Activated CD4-positive, alpha-beta T cell treated with anti-CD3 and anti-CD28 coated beads, Interleukin-2, Interleukin-6, amounts not matched to agents 100 ng/mL and 50 ng/mL, durations not matched to agents 16 hours and 8 hours (primary cell): ENCODE measurements at regions not wholly inside any gene's neighbourhood (a gene's known extent, or its start where the extent isn't known, plus 50 kb on each side); places are given as distances from the start of the nearest gene placed in this dataset.
"Not testable (repeated sequence)": the region's sequence is repeated elsewhere in the genome, so short reads cannot be mapped to it uniquely, and the experiment has no call there.

Experiments used
- DNase-seq: peaks from one replicate; pipeline ENCODE4 v3.0.0-alpha.2; 2020

- no peak for DNase-seq
Measured at GRCh38 chr7:156374335-156374734, 266.2 kb upstream of the RNF32 start.

- DNase-seq, result not testable (repeated sequence)
Measured at GRCh38 chr7:156369929-156370328, 270.6 kb upstream of the RNF32 start.

GRCh38 chr7:156368053-156368843 is 272.3 kb upstream of the RNF32 start:
- no peak for DNase-seq

GRCh38 chr7:156363751-156364150 is 276.8 kb upstream of the RNF32 start:
- no peak for DNase-seq

GRCh38 chr7:156360835-156361234 is 279.7 kb upstream of the RNF32 start:
- DNase-seq, result no peak

GRCh38 chr7:156356551-156356950 is 284.0 kb upstream of the RNF32 start:
- no peak for DNase-seq

DNA sequence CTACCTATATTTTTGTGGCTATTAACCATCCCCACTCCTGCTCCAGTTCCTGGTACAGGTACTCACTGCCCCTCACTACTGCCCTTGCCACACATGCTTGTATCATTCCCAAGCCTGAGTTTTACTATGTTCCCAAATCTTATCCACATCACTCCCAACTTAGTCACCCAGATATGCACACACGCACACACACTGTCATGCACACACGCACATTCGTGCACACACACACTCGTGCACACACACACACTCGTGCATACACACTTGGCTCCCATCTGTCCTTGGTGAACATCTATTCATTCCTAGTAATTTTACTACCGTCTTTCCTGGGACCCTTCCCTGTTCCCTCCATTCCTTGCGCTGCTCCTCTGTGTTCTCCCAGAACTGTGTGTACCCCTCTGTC is 287.2 kb upstream of the RNF32 start:
- DNase-seq, result no peak

DNA sequence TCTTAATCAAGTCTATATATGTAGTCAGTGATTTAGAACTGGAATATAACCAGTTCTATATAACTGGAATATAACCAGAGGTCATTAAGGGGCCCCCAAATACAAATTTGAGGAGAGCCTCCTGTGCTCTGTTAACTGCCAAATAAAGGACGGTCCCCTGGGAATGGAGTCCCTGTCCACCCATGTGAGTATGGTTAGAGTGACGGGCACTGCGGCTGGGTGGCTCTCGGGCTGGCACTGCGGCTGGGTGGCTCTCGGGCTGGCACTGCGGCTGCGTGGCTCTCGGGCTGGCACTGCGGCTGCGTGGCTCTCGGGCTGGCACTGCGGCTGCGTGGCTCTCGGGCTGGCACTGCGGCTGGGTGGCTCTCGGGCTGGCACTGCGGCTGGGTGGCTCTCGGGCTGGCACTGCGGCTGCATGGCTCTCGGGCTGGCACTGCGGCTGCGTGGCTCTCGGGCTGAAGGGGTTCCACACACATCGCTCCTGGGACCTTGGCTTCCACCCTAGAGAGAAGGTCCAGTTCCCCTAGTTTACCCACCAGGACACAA is 292.8 kb upstream of the RNF32 start:
- not testable (repeated sequence) for DNase-seq

- no peak for DNase-seq
Measured at GRCh38 chr7:156347132-156347531, 293.4 kb upstream of the RNF32 start.

- no peak for DNase-seq
Measured at GRCh38 chr7:156344595-156344994, 296.0 kb upstream of the RNF32 start.

DNA sequence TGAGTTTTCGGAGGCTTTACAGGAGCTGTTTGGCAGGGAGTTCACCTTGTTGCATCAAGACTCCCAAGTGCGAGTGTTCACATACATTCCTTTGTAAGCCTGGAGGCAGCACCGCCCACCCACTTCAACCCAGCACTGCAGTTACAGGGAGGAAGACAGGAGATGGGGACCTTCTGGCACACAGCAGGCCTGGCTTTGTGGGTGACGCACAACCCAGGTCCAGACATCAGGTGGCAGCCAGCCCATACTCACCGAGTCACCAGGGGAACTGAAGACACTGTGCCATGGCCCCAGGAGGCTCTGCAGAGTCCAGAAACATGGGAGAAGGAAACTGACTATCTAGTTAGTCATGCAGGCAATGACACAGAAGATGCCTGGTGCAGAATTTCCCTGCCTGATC is 305.9 kb upstream of the RNF32 start:
- DNase-seq, result no peak

- DNase-seq, result no peak
Measured at GRCh38 chr7:156327916-156328315, 312.7 kb upstream of the RNF32 start.

DNA sequence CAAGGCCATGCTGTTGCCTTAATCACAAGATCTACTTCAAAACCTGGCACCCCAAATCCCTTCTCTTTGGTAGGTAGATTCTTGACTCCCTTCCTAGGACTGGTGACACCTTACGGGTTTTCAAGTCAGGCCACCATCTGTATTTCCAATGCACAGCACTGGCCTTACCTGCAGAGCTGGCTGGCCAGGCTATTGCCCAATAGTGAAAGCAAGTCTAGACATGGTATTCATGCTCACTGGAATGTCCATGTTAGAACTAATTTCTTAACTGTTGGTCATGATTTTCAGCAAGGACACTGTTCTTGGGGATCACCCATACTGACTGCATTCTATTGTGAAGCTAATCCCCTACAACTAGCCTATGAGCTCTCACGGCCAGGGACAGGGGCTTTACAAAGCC is 313.1 kb upstream of the RNF32 start:
- no peak for DNase-seq

DNA sequence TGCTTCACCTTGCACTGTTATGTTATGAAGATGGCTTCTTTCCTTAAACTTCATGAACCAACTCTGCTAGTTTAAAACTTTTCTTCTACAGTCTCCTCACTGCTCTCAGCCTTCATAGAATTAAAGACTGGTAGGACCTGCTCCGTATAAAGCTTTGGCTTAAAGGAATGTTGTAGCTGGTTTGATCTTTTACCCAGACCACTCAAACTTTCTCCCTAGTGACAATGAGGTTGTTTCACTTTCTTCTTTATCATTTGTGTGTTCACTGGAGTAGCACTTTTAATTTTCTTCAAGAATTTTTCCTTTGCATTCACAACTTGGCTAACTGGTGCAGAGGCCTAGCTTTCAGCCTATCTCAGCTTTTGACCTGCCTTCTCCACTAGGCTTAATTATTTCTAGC is 316.4 kb upstream of the RNF32 start:
- no peak for DNase-seq

GRCh38 chr7:156321430-156321829 is 319.1 kb upstream of the RNF32 start:
- not testable (repeated sequence) for DNase-seq

- DNase-seq, result no peak
Measured at GRCh38 chr7:156318926-156319325, 321.6 kb upstream of the RNF32 start.

- DNase-seq, result no peak
Measured at GRCh38 chr7:156318426-156318825, 322.1 kb upstream of the RNF32 start.

DNA sequence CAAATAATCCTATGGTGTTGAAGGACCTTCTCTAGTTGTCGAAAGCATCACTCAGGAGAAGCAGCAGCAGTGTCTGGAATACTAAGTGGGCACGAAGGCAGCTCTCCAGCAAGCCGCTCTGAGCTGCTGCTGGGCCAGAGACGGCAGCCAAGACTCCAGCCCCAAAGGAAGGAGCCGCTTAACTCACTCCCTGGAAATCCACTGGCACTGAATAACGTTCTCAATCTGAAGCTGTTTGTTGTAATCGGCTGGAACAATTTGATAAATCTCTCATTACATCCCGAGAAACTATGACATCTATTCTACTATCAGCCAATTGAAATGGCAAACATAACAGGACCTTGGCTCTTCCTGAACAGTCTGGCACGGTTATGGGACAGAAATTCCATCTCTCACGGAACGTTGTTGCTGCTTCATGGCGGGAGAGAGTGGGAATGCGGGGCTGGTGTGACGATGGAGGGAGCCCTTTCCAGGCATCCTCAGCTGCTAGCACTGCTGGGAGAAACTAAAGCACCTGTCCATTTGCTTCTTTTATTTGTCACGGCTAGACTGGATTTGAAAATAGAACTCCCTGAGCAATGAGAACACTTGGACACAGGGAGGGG is 331.5 kb upstream of the RNF32 start:
- DNase-seq, result no peak

GRCh38 chr7:156307193-156307592 is 333.4 kb upstream of the RNF32 start:
- DNase-seq, result no peak

DNA sequence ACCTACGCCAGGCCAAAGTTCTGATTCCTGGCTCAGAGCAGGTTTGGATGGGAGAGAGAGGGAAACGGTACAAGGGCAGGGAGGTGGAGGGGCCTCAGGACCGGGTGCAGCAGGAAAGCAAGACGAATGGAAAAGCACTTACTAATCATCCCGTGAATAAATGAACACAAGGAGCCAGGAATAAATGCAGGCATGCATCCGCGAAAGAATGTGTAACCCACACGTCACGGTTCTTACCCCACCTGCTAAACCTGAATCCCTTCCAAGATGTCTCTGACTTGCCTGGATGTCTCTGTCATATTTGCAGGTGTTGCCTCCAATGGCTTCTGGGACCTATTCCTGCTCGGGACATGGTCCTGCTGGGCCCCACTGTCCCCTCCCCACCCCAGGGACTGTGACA is 335.2 kb upstream of the RNF32 start:
- no peak for DNase-seq

DNA sequence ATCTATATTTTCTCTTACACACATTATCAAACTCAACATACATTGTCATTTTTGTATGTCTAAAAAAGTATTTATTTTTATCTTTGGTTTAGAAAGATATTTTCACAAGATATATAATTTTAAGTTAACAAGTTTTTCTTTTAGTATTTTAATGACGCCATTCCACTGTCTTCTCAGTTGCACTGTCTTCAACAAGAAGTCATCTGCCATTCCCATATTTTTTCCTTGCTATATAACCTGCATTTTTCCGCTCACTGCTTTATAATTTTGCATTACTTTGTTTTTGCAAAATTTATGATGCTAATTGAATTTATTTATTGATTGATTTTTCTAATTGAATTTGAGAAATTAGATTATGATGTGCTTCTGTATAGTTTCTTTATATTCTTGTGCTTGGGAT is 357.8 kb upstream of the RNF32 start:
- DNase-seq, result no peak

- no peak for DNase-seq
Measured at GRCh38 chr7:156279635-156280034, 360.9 kb upstream of the RNF32 start.

- DNase-seq, result no peak
Measured at GRCh38 chr7:156275292-156275691, 365.3 kb upstream of the RNF32 start.

- DNase-seq, result no peak
Measured at GRCh38 chr7:156274557-156274956, 366.0 kb upstream of the RNF32 start.

DNA sequence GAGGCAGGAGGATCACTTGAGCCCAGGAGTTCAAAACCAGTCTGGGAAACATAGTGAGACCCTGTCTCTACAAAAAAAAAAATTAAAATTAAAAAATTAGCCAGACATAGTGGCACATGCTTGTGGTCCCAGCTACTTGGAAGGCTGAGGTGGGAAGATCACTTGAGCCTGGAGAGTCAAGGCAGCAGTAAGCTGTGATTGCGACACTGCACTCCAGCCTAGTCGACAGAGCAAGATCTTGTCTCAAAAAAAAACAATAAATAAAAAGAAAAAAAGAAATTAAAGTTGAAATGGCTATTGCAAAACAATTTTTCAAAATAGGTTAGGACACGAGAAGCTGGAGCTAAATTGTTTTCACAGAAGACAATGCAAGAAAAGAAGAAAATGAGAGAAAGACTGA is 379.0 kb upstream of the RNF32 start:
- DNase-seq, result no peak
